ENCODE measurements at regions not wholly inside any gene's neighbourhood (a gene's known extent, or its start where the extent isn't known, plus 50 kb on each side); places are given as distances from the start of the nearest gene placed in this dataset.

DNA sequence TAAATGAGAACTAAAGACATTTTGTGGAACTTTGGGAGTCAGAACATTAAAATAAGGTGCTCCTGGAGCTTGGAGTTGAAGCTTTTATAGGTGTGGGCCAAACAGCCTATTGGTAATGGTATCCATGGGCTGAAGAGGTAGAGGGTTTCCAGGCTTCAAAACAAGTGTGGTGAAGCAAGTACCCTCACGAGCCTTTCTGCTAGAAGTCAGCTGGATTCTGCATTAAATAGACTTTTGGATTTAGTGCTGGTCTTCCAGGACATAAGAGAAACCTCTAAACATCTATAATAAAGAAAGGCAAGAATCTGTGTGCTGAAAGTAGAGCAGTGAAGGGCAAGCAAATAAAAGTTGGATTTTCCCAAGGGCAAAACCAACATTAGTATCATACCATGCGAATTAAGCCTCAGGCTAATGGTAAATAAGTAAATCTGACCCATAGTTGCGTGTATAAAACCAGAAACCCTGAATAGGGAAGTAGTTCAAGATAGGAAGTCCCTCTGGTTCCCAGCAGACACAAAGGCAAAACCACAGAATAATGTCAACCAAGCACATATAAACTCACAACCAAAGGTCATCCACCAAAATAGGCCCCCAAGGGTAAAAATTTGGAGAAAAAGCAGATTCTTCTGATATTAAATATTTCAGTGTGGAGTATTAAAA lies 306.3 kb downstream of the TLE4 start:
- TF ChIP-seq EZH2phosphoT487 (IDR thresholded peaks at IDR 0.05; ENCODE audit: borderline replicate concordance) (no peak), CTCF (conservative IDR thresholded peaks at IDR 0.05; ENCODE audit: low read length) (no peak)
- peak overlapping the region; percentile 28 for H3K4me2 ChIP-seq (ENCODE audit: low read depth, low read length, poor library complexity, severe bottlenecking)
- no peaks in the 10 kb centered on the region for H4K20me1 ChIP-seq (ENCODE audit: insufficient read depth, low read length, poor library complexity, severe bottlenecking)
- peaks cover 53% of the 10 kb centered on the region for H3K4me1 ChIP-seq (ENCODE audit: insufficient read depth, low read length, poor library complexity, severe bottlenecking)
- peaks cover 4% of the 10 kb centered on the region; the same call in 1 of the 2 replicates for H3F3A ChIP-seq (ENCODE audit: low read depth)
- no peak overlapping the region for H3K9ac ChIP-seq (ENCODE audit: low read depth, low read length, poor library complexity, severe bottlenecking)
- H2AFZ ChIP-seq (ENCODE audit: low read length), result no peak overlapping the region
- no peaks in the 10 kb centered on the region for H3K27me3 ChIP-seq (ENCODE audit: insufficient read depth, low read length, poor library complexity, severe bottlenecking)
- H3K36me3 ChIP-seq (ENCODE audit: insufficient read depth, low read length), result no peaks in the 10 kb centered on the region
- H3K79me2 ChIP-seq (ENCODE audit: insufficient read depth, low read length), result no peaks in the 10 kb centered on the region
- H3K4me3 ChIP-seq (ENCODE audit: low read length, poor library complexity, severe bottlenecking), result no peak overlapping the region
- H3K9me3 ChIP-seq (ENCODE audit: insufficient read depth, low read depth, low read length), result no peaks in the 10 kb centered on the region
- H3K9me2 ChIP-seq (replicated peaks; ENCODE audit: low read depth, low read length), result no peaks in the 10 kb centered on the region

- Histone ChIP-seq H3K4me3 (ENCODE audit: low read length, poor library complexity, severe bottlenecking) (no peak overlapping the region), H3K27me3 (ENCODE audit: insufficient read depth, low read length, poor library complexity, severe bottlenecking) (no peaks in the 10 kb centered on the region), H2AFZ (ENCODE audit: low read length) (no peak overlapping the region), H3K36me3 (ENCODE audit: insufficient read depth, low read length) (no peaks in the 10 kb centered on the region), H3F3A (ENCODE audit: low read depth) (peaks cover 6% of the 10 kb centered on the region), H3K9me3 (ENCODE audit: insufficient read depth, low read depth, low read length) (no peaks in the 10 kb centered on the region), H3K79me2 (ENCODE audit: insufficient read depth, low read length) (no peaks in the 10 kb centered on the region), H3K9ac (ENCODE audit: low read depth, low read length, poor library complexity, severe bottlenecking) (peak overlapping the region; percentile 63), H3K4me1 (ENCODE audit: insufficient read depth, low read length, poor library complexity, severe bottlenecking) (peaks cover 79% of the 10 kb centered on the region), H3K4me2 (ENCODE audit: low read depth, low read length, poor library complexity, severe bottlenecking) (no peak overlapping the region), H3K9me2 (replicated peaks; ENCODE audit: low read depth, low read length) (no peaks in the 10 kb centered on the region), H4K20me1 (ENCODE audit: insufficient read depth, low read length, poor library complexity, severe bottlenecking) (no peaks in the 10 kb centered on the region)
- no peak for TF ChIP-seq EZH2phosphoT487 (IDR thresholded peaks at IDR 0.05; ENCODE audit: borderline replicate concordance)
- no peak for TF ChIP-seq CTCF (conservative IDR thresholded peaks at IDR 0.05; ENCODE audit: low read length)
Observed at GRCh38 chr9:79868567-79869189, 296.9 kb downstream of the TLE4 start.

DNA sequence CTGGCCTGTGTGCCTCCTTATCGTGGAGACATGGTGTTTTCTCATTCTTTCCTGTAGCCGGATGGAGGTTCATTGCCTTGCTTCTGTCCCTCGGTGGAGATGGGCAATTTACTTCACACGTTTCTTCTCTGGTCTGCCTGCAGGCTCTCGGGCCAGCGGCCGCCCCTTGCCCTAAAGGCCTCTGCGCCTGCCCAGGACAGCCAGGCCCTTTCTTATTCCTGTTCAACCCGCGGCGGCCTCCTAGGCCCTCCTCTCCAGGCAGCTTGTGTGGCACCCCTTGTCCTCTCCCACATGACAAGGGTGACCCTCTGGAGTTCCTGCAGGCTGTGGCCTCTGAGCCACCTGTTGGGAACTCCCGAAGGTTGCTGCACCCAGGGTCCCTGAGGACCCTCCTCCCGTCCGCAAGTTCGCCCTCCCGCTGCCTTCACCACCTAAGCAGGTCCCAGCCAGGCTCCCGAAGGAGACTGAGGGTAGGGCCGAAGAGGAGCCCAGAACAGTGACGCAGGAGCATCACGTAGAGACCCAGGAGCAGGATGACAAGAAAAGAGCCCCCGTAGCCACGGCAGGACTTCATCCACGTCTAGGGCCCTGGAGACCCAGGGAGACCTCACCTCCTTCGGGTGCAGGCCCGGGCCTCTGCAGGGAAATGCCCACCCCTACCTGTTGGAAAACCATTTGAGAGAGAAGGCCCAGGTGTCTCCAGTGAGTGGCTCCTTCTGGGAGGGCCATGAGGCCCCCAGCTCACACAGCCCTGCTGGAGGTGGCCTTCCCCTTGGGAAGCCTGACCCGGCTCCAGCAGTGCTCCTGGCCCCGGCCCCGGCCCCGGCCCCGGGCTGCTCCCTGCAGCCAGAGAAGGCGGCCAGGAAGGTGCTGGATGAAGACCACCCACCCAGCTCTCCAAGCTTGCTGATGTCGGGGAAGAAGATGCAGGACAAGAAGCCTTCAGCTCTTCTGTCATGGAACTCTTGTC lies 291.4 kb downstream of the TLE4 start:
- TF ChIP-seq EZH2phosphoT487 (IDR thresholded peaks at IDR 0.05; ENCODE audit: borderline replicate concordance), result no peak
- TF ChIP-seq CTCF (conservative IDR thresholded peaks at IDR 0.05; ENCODE audit: low read length), result no peak
- Histone ChIP-seq H3K36me3 (ENCODE audit: insufficient read depth, low read length) (no peaks in the 10 kb centered on the region), H3K4me1 (ENCODE audit: insufficient read depth, low read length, poor library complexity, severe bottlenecking) (peaks cover 41% of the 10 kb centered on the region), H3K4me2 (ENCODE audit: low read depth, low read length, poor library complexity, severe bottlenecking) (no peak overlapping the region), H3K9me3 (ENCODE audit: insufficient read depth, low read depth, low read length) (0 out of 2 replicates have a peak, but pooled peaks cover 9% of the 10 kb centered on the region), H2AFZ (ENCODE audit: low read length) (no peak overlapping the region), H4K20me1 (ENCODE audit: insufficient read depth, low read length, poor library complexity, severe bottlenecking) (no peaks in the 10 kb centered on the region), H3K9me2 (replicated peaks; ENCODE audit: low read depth, low read length) (no peaks in the 10 kb centered on the region), H3K9ac (ENCODE audit: low read depth, low read length, poor library complexity, severe bottlenecking) (no peak overlapping the region), H3F3A (ENCODE audit: low read depth) (peaks cover 6% of the 10 kb centered on the region), H3K4me3 (ENCODE audit: low read length, poor library complexity, severe bottlenecking) (no peak overlapping the region), H3K27me3 (ENCODE audit: insufficient read depth, low read length, poor library complexity, severe bottlenecking) (no peaks in the 10 kb centered on the region), H3K79me2 (ENCODE audit: insufficient read depth, low read length) (no peaks in the 10 kb centered on the region)

Measured in Loucy (cell line).